ENCODE measurements at regions not wholly inside any gene's neighbourhood (a gene's known extent, or its start where the extent isn't known, plus 50 kb on each side); places are given as distances from the start of the nearest gene placed in this dataset.

DNA sequence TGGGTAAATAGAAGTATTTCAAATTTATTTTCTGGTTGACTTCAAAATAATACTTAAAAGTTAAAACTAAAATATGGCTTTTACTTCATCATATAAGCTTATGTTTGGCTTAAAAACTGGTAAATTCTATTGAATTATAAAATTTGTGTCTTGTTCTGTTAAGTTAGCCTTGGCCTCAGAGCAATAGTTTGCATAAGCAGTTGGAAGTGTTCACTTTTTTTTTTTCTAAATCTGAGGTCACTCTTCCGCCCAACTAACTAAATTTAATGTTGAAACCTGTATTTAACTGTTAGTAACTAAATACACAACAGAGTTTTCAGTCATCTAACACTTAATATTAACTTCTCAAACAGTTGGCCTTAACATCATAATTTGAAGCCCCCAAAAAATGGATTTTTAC is 871.7 kb upstream of the ADAMTS5 start:
- Histone ChIP-seq H3K27me3 (ENCODE audit: control insufficient read depth in 3 of 3, insufficient read depth in 3 of 3, low read length in 2 of 3) (no peaks in the 10 kb centered on the region), H3K27ac (ENCODE audit: low read depth in 1 of 2, low read length in 1 of 2) (no peak overlapping the region), H3K4me1 (ENCODE audit: control insufficient read depth in 5 of 5, insufficient read depth in 5 of 5, low read length in 5 of 5) (peaks cover 0 to 15% (median 4%) of the 10 kb centered on the region in 5 donors), H3K9me3 (ENCODE audit: control insufficient read depth in 4 of 4, insufficient read depth in 3 of 4, low read length in 3 of 4) (no peaks in the 10 kb centered on the region), H3K9ac (ENCODE audit: insufficient read depth in 1 of 2, low read length in 2 of 2) (no peak overlapping the region), H3K4me3 (no peak overlapping the region), H3K36me3 (ENCODE audit: control insufficient read depth in 4 of 4, insufficient read depth in 4 of 4, low read length in 4 of 4) (no peaks in the 10 kb centered on the region)
- TF ChIP-seq, protein P1, sequence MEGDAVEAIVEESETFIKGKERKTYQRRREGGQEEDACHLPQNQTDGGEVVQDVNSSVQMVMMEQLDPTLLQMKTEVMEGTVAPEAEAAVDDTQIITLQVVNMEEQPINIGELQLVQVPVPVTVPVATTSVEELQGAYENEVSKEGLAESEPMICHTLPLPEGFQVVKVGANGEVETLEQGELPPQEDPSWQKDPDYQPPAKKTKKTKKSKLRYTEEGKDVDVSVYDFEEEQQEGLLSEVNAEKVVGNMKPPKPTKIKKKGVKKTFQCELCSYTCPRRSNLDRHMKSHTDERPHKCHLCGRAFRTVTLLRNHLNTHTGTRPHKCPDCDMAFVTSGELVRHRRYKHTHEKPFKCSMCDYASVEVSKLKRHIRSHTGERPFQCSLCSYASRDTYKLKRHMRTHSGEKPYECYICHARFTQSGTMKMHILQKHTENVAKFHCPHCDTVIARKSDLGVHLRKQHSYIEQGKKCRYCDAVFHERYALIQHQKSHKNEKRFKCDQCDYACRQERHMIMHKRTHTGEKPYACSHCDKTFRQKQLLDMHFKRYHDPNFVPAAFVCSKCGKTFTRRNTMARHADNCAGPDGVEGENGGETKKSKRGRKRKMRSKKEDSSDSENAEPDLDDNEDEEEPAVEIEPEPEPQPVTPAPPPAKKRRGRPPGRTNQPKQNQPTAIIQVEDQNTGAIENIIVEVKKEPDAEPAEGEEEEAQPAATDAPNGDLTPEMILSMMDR (IDR thresholded peaks at IDR 0.05; ENCODE audit: control extremely low read depth, extremely low read depth), result no peak
- 71 to 74% methylated on average over 1 of the region's 1 CpG for WGBS, 2 donors
- DNase-seq (no peak), ATAC-seq (ENCODE audit: insufficient read depth, low FRiP score) (no peak)

DNA sequence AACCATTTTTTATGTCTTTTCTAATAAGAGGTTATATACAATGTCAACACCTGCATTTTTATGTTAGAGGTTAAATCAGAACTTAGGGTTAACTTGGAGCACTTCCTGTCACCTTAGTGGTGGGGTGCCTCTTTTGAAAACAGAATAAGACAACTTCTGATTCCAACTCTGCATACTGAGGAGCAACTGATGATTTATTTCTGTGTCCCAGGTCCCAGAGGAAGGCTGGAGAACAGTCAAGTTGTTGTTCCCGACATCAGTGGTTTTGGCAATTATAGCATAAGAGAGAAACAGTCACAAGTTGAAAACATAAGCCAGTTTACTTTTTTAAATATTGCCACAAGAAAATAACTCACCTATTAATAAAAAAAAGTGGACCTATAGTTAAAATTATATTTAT is 871.0 kb upstream of the ADAMTS5 start:
- Histone ChIP-seq H3K4me3 (no peak overlapping the region), H3K27me3 (ENCODE audit: control insufficient read depth in 3 of 3, insufficient read depth in 3 of 3, low read length in 2 of 3) (no peaks in the 10 kb centered on the region), H3K36me3 (ENCODE audit: control insufficient read depth in 4 of 4, insufficient read depth in 4 of 4, low read length in 4 of 4) (no peaks in the 10 kb centered on the region), H3K27ac (ENCODE audit: low read depth in 1 of 2, low read length in 1 of 2) (no peak overlapping the region), H3K4me1 (ENCODE audit: control insufficient read depth in 5 of 5, insufficient read depth in 5 of 5, low read length in 5 of 5) (peaks cover 0 to 15% (median 4%) of the 10 kb centered on the region in 5 donors), H3K9me3 (ENCODE audit: control insufficient read depth in 4 of 4, insufficient read depth in 3 of 4, low read length in 3 of 4) (no peaks in the 10 kb centered on the region), H3K9ac (ENCODE audit: insufficient read depth in 1 of 2, low read length in 2 of 2) (no peak overlapping the region)
- no peak for ATAC-seq (ENCODE audit: insufficient read depth, low FRiP score)
- no peak for DNase-seq
- WGBS, 2 donors, result 64 to 76% methylated on average over 1 of the region's 1 CpG
- TF ChIP-seq, protein P1 (IDR thresholded peaks at IDR 0.05; ENCODE audit: control extremely low read depth, extremely low read depth), result no peak

DNA sequence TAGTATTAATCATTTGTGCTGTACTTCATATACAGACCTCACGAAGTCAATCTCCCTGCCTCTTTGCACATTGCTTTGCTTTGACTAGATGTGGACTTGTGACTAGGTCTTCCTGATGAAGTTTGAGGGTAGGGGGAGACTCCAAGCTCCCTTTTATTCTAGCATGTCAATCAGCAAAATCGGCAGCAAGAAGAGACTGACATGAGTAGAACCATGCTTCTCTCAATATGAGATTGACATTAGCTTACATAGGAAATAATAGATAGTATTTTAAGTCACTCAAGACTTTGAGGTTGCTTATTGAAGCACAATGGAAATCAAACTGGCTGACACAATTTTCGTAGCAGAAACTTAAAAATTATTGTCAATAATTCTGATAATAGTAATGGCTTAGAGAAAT is 866.4 kb upstream of the ADAMTS5 start:
- H3K27me3 ChIP-seq (ENCODE audit: control insufficient read depth in 3 of 3, insufficient read depth in 3 of 3, low read length in 2 of 3), result no peaks in the 10 kb centered on the region
- no peak overlapping the region for H3K4me3 ChIP-seq
- H3K36me3 ChIP-seq (ENCODE audit: control insufficient read depth in 4 of 4, insufficient read depth in 4 of 4, low read length in 4 of 4), result no peaks in the 10 kb centered on the region
- no peak overlapping the region for H3K9ac ChIP-seq (ENCODE audit: insufficient read depth in 1 of 2, low read length in 2 of 2)
- peaks cover 0 to 14% (median 5%) of the 10 kb centered on the region in 5 donors for H3K4me1 ChIP-seq (ENCODE audit: control insufficient read depth in 5 of 5, insufficient read depth in 5 of 5, low read length in 5 of 5)
- DNase-seq (no peak), ATAC-seq (ENCODE audit: insufficient read depth, low FRiP score) (no peak)
- H3K27ac ChIP-seq (ENCODE audit: low read depth in 1 of 2, low read length in 1 of 2), result no peak overlapping the region
- TF ChIP-seq, protein P1 (IDR thresholded peaks at IDR 0.05; ENCODE audit: control extremely low read depth, extremely low read depth), result no peak
- 56 to 68% methylated on average over 3 of the region's 3 CpGs for WGBS, 2 donors
- H3K9me3 ChIP-seq (ENCODE audit: control insufficient read depth in 4 of 4, insufficient read depth in 3 of 4, low read length in 3 of 4), result no peaks in the 10 kb centered on the region

Data from lung (tissue), 11 donors.